NCI-H460 (cell line): ENCODE measurements at regions not wholly inside any gene's neighbourhood (a gene's known extent, or its start where the extent isn't known, plus 50 kb on each side); places are given as distances from the start of the nearest gene placed in this dataset.

ENCODE experiments used
- DNase-seq: peaks from one replicate; pipeline ENCODE4 v3.0.0-alpha.2; 2016; ENCODE audit warnings: low read depth; ENCODE audit errors: extremely low read depth

DNA sequence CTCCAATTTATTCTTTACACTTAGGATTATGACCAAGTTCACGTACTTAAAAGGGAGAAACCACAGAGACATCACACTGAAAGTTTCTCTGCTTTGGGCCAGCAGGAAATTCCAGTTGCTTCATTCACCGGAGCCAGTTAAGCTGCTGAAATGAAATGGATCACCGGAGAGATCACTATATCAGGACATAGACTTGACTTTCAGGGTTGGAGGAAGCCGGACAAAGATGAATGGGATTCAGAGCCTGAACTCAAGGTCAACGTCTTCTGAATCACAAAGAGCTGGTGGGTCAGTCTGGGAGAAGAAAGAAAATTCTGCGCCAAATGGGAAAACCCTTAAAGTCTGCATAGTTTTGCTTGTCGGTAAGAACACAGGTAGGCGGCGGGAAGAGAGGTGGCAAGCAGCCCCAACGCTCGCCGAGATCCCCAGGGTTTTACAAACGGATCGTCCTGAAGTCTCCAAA is 81.9 kb upstream of the CCDC28A start:
- no peak for DNase-seq

DNA sequence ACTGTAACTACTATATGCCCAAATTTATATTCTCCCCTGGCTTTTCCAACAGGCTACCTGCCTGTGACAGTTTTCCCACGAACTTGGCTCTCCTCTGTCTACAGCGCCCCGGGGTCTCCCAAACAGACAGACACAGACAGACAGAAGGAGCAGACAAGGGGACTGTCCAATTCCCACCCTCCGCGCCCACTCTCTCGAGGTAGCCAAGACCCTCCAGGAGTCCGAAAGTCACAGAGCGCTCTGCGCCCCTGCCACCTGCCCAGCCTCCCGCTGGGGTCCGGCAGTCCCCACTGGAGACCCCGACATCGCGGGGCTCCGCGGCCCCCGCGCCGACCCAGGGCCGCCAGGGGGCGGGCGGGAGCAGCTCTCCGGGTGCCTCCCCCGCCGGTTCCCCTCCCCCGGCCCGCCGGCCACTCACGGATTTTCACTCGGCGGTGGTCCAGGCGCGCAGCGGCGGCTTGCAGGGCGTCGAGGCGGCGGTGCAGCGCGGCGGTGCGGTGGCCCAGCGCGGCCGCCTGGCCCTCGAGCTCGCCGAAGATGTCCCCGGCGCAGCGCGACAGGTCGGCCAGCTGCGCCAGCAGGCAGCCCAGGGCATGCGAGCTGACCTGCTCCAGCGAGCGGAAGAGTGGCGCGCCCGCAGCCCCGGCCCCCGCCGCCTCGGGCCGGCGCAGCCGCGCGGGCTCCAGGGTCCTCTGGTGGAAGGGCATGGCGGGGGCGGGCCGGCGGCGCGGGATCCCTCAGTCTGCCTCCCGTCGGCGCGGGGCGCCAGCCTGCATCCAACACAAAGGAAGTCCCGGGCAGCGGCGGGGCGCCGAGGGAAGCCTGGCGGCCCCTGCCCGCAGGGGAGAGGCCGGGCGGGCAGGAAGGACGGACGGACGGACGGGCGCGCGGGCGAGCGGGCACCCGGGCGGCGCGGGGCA is 81.3 kb upstream of the CCDC28A start:
- DNase-seq: no peak

DNA sequence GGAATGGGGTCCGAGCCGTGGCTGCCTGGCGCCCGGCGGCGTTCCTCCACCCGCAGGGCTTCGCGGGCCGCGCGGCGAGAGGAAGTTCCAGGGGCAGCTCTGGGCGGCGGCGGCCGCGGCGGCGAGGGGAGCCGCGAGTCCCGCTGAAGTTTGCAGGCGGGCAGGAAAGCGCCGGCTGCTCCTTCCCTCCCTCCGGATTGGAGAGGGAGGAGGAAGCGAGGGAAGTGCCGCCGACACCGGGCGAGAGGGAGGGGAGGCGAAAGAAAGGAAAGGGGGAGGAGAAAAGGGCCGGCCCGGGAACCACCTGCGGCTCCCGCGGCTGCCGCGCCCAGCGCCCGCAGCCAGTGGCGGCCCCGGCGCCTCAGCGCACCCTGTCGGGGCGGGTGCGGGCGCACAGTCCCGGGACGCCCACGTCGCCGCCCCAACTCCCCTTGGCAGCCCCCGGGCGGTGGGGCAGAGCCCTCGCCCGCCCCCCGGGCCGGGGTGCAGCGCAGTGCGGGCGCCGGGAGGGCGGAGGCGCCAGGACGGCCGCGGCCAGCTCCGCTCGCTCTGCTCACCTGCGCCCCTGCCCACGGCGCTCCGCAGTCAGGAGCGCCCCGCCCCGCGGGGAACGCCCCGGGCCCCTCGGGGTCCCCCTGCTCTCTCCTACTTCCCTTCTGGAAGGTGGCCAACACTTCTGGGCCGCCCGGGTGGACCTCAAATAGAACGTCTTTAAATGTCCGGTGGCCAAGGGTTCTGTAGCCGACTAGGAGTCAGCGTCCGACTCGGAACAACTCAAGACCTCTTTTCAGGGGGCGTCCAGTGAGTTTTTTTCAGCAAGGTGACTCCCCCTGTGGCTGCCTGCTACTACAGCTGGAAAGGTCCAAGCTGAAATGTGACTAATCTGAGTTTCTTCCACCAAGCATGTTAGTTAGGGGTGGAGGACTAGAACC is 80.3 kb upstream of the CCDC28A start:
- DNase-seq: peak; percentile 44

DNA sequence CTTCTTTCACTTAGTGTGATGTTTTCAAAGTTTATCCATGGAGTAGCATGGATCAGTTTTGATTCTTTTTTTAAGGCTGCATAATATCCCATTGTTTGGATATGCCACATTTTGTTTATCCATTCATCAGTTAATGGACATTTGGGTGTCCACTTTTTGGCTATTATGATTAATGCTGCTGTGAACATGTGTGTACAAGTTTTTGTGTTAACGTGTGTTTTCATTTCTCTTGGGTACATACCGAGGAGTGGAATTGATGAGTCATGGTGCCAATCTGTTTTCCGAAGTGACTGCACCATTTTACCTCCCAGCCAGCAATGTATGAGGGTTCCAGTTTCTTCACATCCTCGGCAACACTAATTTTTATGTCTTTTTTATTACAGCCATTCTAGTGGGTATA is 78.4 kb upstream of the CCDC28A start:
- DNase-seq: no peak

DNA sequence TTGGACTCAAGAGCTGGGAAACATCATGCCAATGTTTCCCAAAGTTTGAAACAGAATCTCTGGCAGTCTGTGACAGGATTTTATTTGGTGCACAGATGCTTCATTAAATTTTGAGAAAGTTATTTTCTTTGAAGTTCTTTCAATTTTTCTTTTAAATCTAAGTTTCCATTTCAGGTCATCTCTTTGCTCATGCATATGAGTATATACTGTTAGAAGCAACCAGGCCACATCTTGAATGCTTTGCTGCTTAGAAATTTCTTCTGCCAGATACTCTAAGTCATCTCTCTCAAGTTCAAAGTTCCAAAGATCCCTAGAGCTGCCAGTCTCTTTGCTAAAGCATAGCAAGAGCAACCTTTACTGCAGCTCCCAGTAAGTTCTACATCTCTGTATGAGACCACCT is 59.1 kb upstream of the CCDC28A start:
- DNase-seq: no peak

DNA sequence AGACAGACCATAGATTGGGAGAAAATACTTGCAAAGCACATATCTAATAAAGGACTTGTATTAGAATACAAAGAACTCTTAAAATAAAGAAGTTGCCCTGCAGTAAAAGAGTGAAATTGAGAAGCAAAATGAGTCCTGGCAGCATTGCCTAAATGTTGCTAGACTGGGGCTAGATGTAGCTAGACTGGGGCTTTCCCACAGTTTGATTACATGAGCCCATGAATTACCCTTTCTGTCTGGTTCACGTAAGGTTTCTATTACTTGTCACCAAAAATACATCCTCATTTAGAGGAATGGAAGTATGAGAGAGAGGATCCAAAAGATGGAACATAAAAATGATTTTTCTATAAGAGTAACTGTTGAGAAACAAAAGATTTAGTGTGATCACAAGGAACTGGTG is 57.6 kb upstream of the CCDC28A start:
- DNase-seq: no peak

DNA sequence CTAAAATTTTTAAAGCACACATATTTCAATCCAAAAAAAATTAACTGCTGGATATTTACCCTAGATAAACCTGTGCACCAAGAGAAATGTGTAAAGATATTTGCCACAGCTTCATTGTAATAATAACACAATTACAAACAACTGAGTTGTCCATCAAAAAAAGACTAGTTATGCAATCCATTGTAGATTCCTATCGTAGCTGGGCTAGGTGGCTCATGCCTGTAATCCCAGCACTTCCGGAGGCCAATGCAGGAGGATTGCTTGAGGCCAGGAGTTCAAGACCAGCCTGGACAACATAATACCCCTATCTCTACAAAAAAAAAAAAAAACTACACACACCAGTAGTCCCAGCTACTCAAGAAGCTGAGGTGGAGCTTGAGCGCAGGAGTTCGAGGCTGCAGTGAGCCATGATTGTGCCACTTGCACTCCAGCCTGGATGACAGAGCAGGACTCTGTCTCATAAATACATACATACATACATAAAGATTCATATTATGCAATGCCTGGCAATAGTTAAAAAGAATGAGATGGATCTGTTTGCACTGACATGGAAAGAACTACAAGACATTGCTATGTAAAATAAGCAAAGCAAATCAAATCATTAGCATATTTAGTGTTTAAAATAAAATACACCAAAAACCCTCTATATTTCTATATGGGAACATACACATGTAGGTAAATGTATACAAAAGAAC is 56.5 kb upstream of the CCDC28A start:
- DNase-seq: no peak

GRCh38 chr6:138719011-138719635 is 54.4 kb upstream of the CCDC28A start:
- no peak for DNase-seq

DNA sequence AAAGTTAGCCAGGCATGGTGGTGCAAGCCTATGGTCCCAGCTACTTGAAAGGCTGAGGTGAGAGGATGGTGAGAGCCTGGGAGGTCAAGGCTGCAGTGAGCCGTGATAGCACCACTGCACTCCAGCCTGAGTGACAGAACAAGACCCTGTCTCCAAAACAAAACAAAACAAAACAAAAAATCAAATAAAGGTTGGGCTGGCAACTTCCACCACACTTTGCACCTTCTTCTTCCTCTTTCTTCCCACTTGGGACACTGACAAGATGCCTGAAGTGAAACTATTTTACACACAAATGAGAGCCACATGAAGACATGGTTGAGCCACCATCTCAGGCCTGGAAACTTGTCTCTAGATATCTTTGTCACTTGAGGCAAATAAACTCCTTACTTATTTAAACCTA is 53.8 kb upstream of the CCDC28A start:
- DNase-seq: no peak

GRCh38 chr6:138722425-138723371 is 50.9 kb upstream of the CCDC28A start:
- DNase-seq: peak; percentile 13
